K562 (cell line): ENCODE measurements at regions not wholly inside any gene's neighbourhood (a gene's known extent, or its start where the extent isn't known, plus 50 kb on each side); places are given as distances from the start of the nearest gene placed in this dataset.

Source experiments
- ATAC-seq: fragments of 200-7000 bp; cut with Tn5 transposase; 3 replicates; pipeline ENCODE4 v1.9.1; 2020; ENCODE audit warnings: moderate library complexity
- BruUV-seq: library from RNA; stranded (reverse); fragments of 400-500 nt; replicated peaks from 2 replicates; lab custom pipeline; 2021; lab: Mats Ljungman, UMichigan
- CTCF ChIA-PET: fragments of 300-600 bp; formaldehyde crosslinking; extraction: SDS; loops from one replicate; lab custom pipeline; 2021; ENCODE audit warnings: low intra/inter-chr PET ratio; lab: Yijun Ruan, JAX
- POLR2A ChIA-PET: fragments of 300-600, 350-650 bp; sonication (Branson Sonifier 250); formaldehyde crosslinking; extraction: SDS; loops from one replicate; lab custom pipeline; 2021; ENCODE audit warnings: antibody characterized with exemption, inconsistent platforms; lab: Yijun Ruan, JAX
- DNase-seq, 4 experiments: peaks; one replicate each; pipeline versions ENCODE4 v3.0.0 to v3.0.0-alpha.2; 2011 to 2018; ENCODE audit warnings: low spot score in 3 of 4, mixed read lengths in 3 of 4; ENCODE audit errors: extremely low read depth in 1 of 4
- FAIRE-seq: peaks from 2 replicates; lab custom pipeline; 2011; peaks lifted over from hg19 to GRCh38; lab: Jason Lieb, UNC
- H2AFZ ChIP-seq: 2 replicates; pipeline ENCODE4 v1.6.0; 2011; ENCODE audit warnings: low read depth, low read length, control low read depth, inconsistent platforms
- H3K27ac ChIP-seq: fragments of 200-600 bp; 3 replicates; pipeline ENCODE4 v1.8.0; 2011; ENCODE audit warnings: low read depth, mild to moderate bottlenecking, control low read depth, inconsistent platforms, low read length, moderate library complexity, mixed read lengths; ENCODE audit errors: extremely low read depth
- H3K27me3 ChIP-seq, 2 experiments: fragments of 300-600 bp in 1 of 2; 2 replicates in 1 of 2; 3 replicates in 1 of 2; pipeline versions ENCODE4 v1.6.0 to v1.8.0; 2011; ENCODE audit warnings: inconsistent platforms in 2 of 2, low read length in 2 of 2, mild to moderate bottlenecking in 1 of 2, mixed read lengths in 1 of 2, moderate library complexity in 1 of 2; ENCODE audit not compliant: control insufficient read depth in 2 of 2, insufficient read depth in 2 of 2
- H3K36me3 ChIP-seq: fragments of 300-600 bp; 3 replicates; pipeline ENCODE4 v1.8.0; 2011; ENCODE audit warnings: mild to moderate bottlenecking, low read length, inconsistent platforms; ENCODE audit not compliant: control insufficient read depth, insufficient read depth
- H3K4me1 ChIP-seq, 2 experiments: fragments of 200-600 bp in 1 of 2; replicated peaks in 1 of 2; 2 replicates in 1 of 2; 3 replicates in 1 of 2; pipeline versions ENCODE4 v1.5.1 to v1.8.0; 2011; ENCODE audit warnings: inconsistent platforms in 2 of 2, low read length in 2 of 2, mild to moderate bottlenecking in 1 of 2, mixed read lengths in 1 of 2, moderate library complexity in 1 of 2; ENCODE audit not compliant: control insufficient read depth in 2 of 2, insufficient read depth in 2 of 2
- H3K4me2 ChIP-seq: 2 replicates; pipeline ENCODE4 v1.6.1; 2011; ENCODE audit warnings: low read length, control low read depth, inconsistent platforms, mixed read lengths; ENCODE audit not compliant: insufficient read depth
- H3K4me3 ChIP-seq: fragments of 200-600 bp; sonication (generic), shearing (Covaris generic); 2 replicates; pipeline ENCODE4 v1.5.1; 2016; ENCODE audit warnings: control low read depth, inconsistent platforms
- H3K79me2 ChIP-seq: fragments of 200-600 bp; 3 replicates; pipeline ENCODE4 v1.8.0; 2011; ENCODE audit warnings: low read length, inconsistent platforms; ENCODE audit not compliant: control insufficient read depth, insufficient read depth
- H3K9ac ChIP-seq, 2 experiments: 2 replicates each; pipeline versions ENCODE4 v1.6.0 to v1.6.1; 2011; ENCODE audit warnings: low read depth in 2 of 2, low read length in 2 of 2, control low read depth in 1 of 2, inconsistent platforms in 1 of 2, mild to moderate bottlenecking in 1 of 2, mixed read lengths in 1 of 2; ENCODE audit not compliant: insufficient read depth in 1 of 2
- H3K9me1 ChIP-seq: one replicate; pipeline ENCODE4 v1.6.0; 2011; ENCODE audit warnings: inconsistent platforms, mild to moderate bottlenecking, low read length, moderate library complexity; ENCODE audit not compliant: control insufficient read depth, insufficient read depth
- H3K9me3 ChIP-seq: replicated peaks from 2 replicates; pipeline ENCODE4 v1.5.1; 2011; ENCODE audit warnings: low read depth, low read length, inconsistent platforms; ENCODE audit not compliant: control insufficient read depth, insufficient read depth
- H4K20me1 ChIP-seq: replicated peaks from 2 replicates; pipeline ENCODE4 v1.6.1; 2011; ENCODE audit warnings: low read length, inconsistent platforms, mixed read lengths; ENCODE audit not compliant: control insufficient read depth, insufficient read depth
- AFF4 ChIP-seq: sonication (generic); formaldehyde crosslinking; IDR thresholded peaks from 2 replicates; pipeline ENCODE4 v1.8.0; 2023; ENCODE audit warnings: mild to moderate bottlenecking, missing genetic modification reagents
- HLTF ChIP-seq: fragments of 450-650 bp; IDR thresholded peaks from 2 replicates; pipeline ENCODE4 v1.6.1; 2016
- HMBOX1 ChIP-seq: sonication (generic); IDR thresholded peaks from 2 replicates; pipeline ENCODE4 v1.6.1; 2016
- TFE3 ChIP-seq: fragments of 450-650 bp; formaldehyde crosslinking; IDR thresholded peaks from 2 replicates; pipeline ENCODE4 v1.4.0; 2020; ENCODE audit warnings: mild to moderate bottlenecking, mixed read lengths
- USF2 ChIP-seq: sonication (generic); formaldehyde crosslinking; IDR thresholded peaks from 2 replicates; pipeline ENCODE4 v1.5.0; 2020; ENCODE audit warnings: missing genetic modification reagents
- WGBS: fragments of 100-300 bp; shearing (Covaris generic); methylation state at CpG from one replicate; pipeline ENCODE4 v1.1.6; 2016; ENCODE audit warnings: low coverage, mixed read lengths; ENCODE audit not compliant: insufficient coverage; ENCODE audit errors: missing lambda C conversion rate; 5-methylcytosine and 5-hydroxymethylcytosine counted together
- in situ Hi-C: fragments of 300-500 bp; cut with MboI; formaldehyde crosslinking; loops from 4 replicates; pipeline ENCODE4 v1.15.0; 2018; ENCODE audit warnings: inconsistent platforms, mixed read lengths
- intact Hi-C: fragments of 100-400 bp; cut with micrococcal nuclease; formaldehyde crosslinking; loops from 2 replicates; pipeline ENCODE4 v1.14.2; 2022

- Histone ChIP-seq H3K36me3 (peaks cover 17% of the 10 kb centered on the region; the same call in 2 of the 3 replicates), H3K9ac (no peak overlapping the region), H3K4me1 (no peaks in the 10 kb centered on the region), H2AFZ (no peak overlapping the region), H3K79me2 (peaks cover 51% of the 10 kb centered on the region), H3K27me3 (no peaks in the 10 kb centered on the region), H3K9me3 (no peaks in the 10 kb centered on the region), H3K27ac (no peak overlapping the region), H3K4me3 (no peak overlapping the region), H4K20me1 (peaks cover 7% of the 10 kb centered on the region), H3K4me2 (no peak overlapping the region), H3K9me1 (no peaks in the 10 kb centered on the region)
- POLR2A ChIA-PET = interaction anchor here (1.3 kb wide), 1 partner anchor 9 kb away, joined by 3 read pairs; no protein-coding TSS in a partner anchor
- CTCF ChIA-PET = no interaction called here
- WGBS = 69% methylated on average over 3 of the region's 3 CpGs
- intact Hi-C loops = loop anchor here (10.0 kb wide), 1 partner anchor 151 kb away; no protein-coding TSS in a partner anchor
- no peak for ATAC-seq
- in situ Hi-C loops = no loop called here
- DNase-seq = no peak
- FAIRE-seq = no peak
- BruUV-seq = no TSS peak
- no peak for TF ChIP-seq USF2
- no peak for TF ChIP-seq TFE3 (CRISPR knock-in tag)
- no peak for TF ChIP-seq AFF4 (CRISPR knock-in tag)
- no peak for TF ChIP-seq HMBOX1
- TF ChIP-seq HLTF = no peak
- TF ChIP-seq, all 486 proteins: peak for 0
Measured at GRCh38 chr16:8023326-8023725, 567.0 kb downstream of the TMEM114 start.
